Spleen (tissue), 11 donors: ENCODE measurements at regions not wholly inside any gene's neighbourhood (a gene's known extent, or its start where the extent isn't known, plus 50 kb on each side); places are given as distances from the start of the nearest gene placed in this dataset.
"Not testable (repeated sequence)": the region's sequence is repeated elsewhere in the genome, so short reads cannot be mapped to it uniquely, and the experiment has no call there.

Experiments used
- DNase-seq: peaks from one replicate; pipeline ENCODE4 v3.0.0-alpha.2; 2020
- H3K27ac ChIP-seq, 8 donors: fragments of 200-600 bp; sonication (generic) in 7 of 8; 1 replicate in 4 of 8; 2 replicates in 4 of 8; pipeline versions ENCODE4 v1.5.0 to v1.8.0; 2016 to 2021; ENCODE audit warnings: inconsistent platforms in 4 of 8, mild to moderate bottlenecking in 4 of 8, moderate library complexity in 1 of 8
- H3K27me3 ChIP-seq, 7 donors: fragments of 200-600 bp; sonication (generic) in 6 of 7; replicated peaks in 1 of 7; 1 replicate in 4 of 7; 2 replicates in 3 of 7; pipeline versions ENCODE4 v1.5.0 to v1.8.0; 2016 to 2021; ENCODE audit warnings: inconsistent platforms in 3 of 7, mild to moderate bottlenecking in 1 of 7
- H3K36me3 ChIP-seq, 6 donors: fragments of 200-600 bp; sonication (generic) in 5 of 6; 1 replicate in 4 of 6; 2 replicates in 2 of 6; pipeline versions ENCODE4 v1.5.0 to v1.8.0; 2016 to 2021; ENCODE audit warnings: inconsistent platforms in 2 of 6
- H3K4me1 ChIP-seq, 6 donors: fragments of 200-600 bp; sonication (generic) in 5 of 6; 1 replicate in 3 of 6; 2 replicates in 3 of 6; pipeline versions ENCODE4 v1.5.0 to v1.8.0; 2016 to 2021; ENCODE audit warnings: inconsistent platforms in 3 of 6
- H3K4me3 ChIP-seq, 8 donors: fragments of 200-600 bp; sonication (generic) in 7 of 8; 1 replicate in 4 of 8; 2 replicates in 4 of 8; pipeline versions ENCODE4 v1.5.0 to v1.8.0; 2016 to 2021; ENCODE audit warnings: inconsistent platforms in 4 of 8, mild to moderate bottlenecking in 4 of 8, moderate library complexity in 2 of 8
- H3K9me3 ChIP-seq, 8 donors: fragments of 200-600 bp; sonication (generic) in 7 of 8; 1 replicate in 4 of 8; 2 replicates in 4 of 8; pipeline versions ENCODE4 v1.5.0 to v1.8.0; 2016 to 2021; ENCODE audit warnings: inconsistent platforms in 4 of 8
- CTCF ChIP-seq, 11 experiments: fragments of 200-600 bp in 7 of 11; fragments of 450-650 bp in 4 of 11; sonication (generic) in 4 of 11; IDR thresholded peaks in 8 of 11; conservative IDR thresholded peaks in 3 of 11; 1 replicate in 7 of 11; 2 replicates in 4 of 11; pipeline versions ENCODE4 v1.4.0 to v1.8.0; 2016 to 2021; ENCODE audit warnings: antibody characterized with exemption in 11 of 11, inconsistent platforms in 4 of 11, mild to moderate bottlenecking in 1 of 11
- POLR2A ChIP-seq, 3 donors: fragments of 450-650 bp; IDR thresholded peaks; one replicate each; pipeline ENCODE4 v1.5.1; 2017; ENCODE audit warnings: antibody characterized with exemption in 3 of 3, mild to moderate bottlenecking in 1 of 3
- POLR2AphosphoS5 ChIP-seq, 3 donors: sonication (generic); formaldehyde crosslinking; IDR thresholded peaks; one replicate each; pipeline ENCODE4 v1.5.1; 2017; ENCODE audit warnings: antibody characterized with exemption in 3 of 3
- WGBS, 5 donors: extraction: QIAGEN DNeasy Blood & Tissue Kit in 3 of 5; methylation state at CpG; one replicate each; pipeline versions ENCODE4 v1.1.5 to v1.1.7; 2013 to 2018; 5-methylcytosine and 5-hydroxymethylcytosine counted together
- intact Hi-C: fragments of 100-400 bp; cut with DNase I; formaldehyde crosslinking; loops from one replicate; pipeline ENCODE4 v1.15.0; 2023; ENCODE audit warnings: low total_unique reads
- donor health status: healthy with polysubstance abuse.
- donor health status: DM: no; HTN: no; CAD: no; lungs with moderate emphysema.
- donor health status: DM: no; HTN: no; CAD: no.
- donor health status: Bipolar disorder and iron deficiency.
- donor health status: healthy.
- donor health status: DM: no; HTN: no; CAD: no.
- donor health status: DM: yes; HTN: yes; CAD: no.

DNA sequence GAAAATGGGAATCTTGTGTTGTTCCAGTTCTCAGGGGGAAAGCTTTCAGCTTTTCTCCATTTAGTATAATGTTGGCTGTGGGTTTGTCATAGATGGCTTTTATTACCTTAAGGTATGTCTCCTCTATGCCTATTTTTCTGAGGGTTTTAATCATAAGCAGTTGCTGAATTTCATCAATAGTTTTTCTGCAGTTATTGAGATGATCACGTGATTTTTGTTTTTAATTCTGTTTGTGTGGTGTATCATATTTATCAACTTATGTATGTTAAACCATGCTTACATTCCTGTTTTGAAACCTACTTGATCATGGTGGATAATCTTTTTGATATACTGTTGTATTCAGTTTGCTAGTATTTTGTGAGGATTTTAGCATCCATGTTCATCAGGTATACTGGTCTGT, 66.8 kb upstream of the CENPE start:
- peaks cover 0 to 2% (median 0%) of the 10 kb centered on the region in 7 donors for H3K27me3 ChIP-seq
- WGBS, 5 donors: 79 to 94% (median 87%) methylated on average over 1 of the region's 1 CpG
- no peak overlapping the region for H3K27ac ChIP-seq
- no peaks in the 10 kb centered on the region for H3K9me3 ChIP-seq
- H3K4me3 ChIP-seq: no peak overlapping the region
- intact Hi-C loops: no loop called here
- TF ChIP-seq CTCF (IDR thresholded peaks at IDR 0.05 in 8 of 11, conservative IDR thresholded peaks at IDR 0.05 in 3 of 11) (no peak), POLR2A (IDR thresholded peaks at IDR 0.05) (no peak), POLR2AphosphoS5 (IDR thresholded peaks at IDR 0.05) (no peak)
- no peak for DNase-seq
- no peaks in the 10 kb centered on the region for H3K36me3 ChIP-seq
- no peaks in the 10 kb centered on the region for H3K4me1 ChIP-seq

DNA sequence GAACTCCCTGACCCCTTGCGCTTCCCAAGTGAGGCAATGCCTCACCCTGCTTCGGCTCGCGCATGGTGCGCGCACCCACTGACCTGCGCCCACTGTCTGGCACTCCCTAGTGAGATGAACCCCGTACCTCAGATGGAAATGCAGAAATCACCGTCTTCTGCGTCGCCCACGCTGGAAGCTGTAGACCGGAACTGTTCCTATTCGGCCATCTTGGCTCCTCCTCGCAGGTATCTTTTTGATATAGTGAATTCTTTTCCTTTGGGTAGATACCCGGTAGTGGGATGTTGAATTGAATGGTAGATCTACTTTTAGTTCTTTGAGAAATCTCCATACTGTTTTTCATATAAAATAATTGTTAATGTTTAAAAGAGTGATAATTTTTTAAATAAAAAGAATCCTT, 57.9 kb upstream of the CENPE start:
- not testable (repeated sequence) for H3K36me3 ChIP-seq, H3K27ac ChIP-seq

More for the DNA sequence above, 57.9 kb upstream of the CENPE start:
- H3K4me3 ChIP-seq, H3K9me3 ChIP-seq, H3K4me1 ChIP-seq, H3K27me3 ChIP-seq, intact Hi-C loops, DNase-seq: not testable (repeated sequence)
- WGBS, 5 donors: 92 to 96% (median 92%) methylated on average over 9 to 16 of the region's 16 CpGs
